ENCODE measurements at regions not wholly inside any gene's neighbourhood (a gene's known extent, or its start where the extent isn't known, plus 50 kb on each side); places are given as distances from the start of the nearest gene placed in this dataset.

- TF ChIP-seq CTCF (IDR thresholded peaks at IDR 0.05): peak; percentile 95
- TF ChIP-seq ZFX (IDR thresholded peaks at IDR 0.05; ENCODE audit: borderline replicate concordance): no peak
These were observed 55.8 kb upstream of the VRK1 start for GRCh38 chr14:96741151-96741977.

Data from 22Rv1 (cell line).